Ovary (tissue), 3 donors: ENCODE measurements at regions not wholly inside any gene's neighbourhood (a gene's known extent, or its start where the extent isn't known, plus 50 kb on each side); places are given as distances from the start of the nearest gene placed in this dataset.

Experiments
- CTCF ChIP-seq, 3 donors: fragments of 450-650 bp in 2 of 3; fragments of 200-600 bp in 1 of 3; IDR thresholded peaks; one replicate each; pipeline versions ENCODE4 v1.5.1 to v1.8.0; 2016 to 2022; ENCODE audit warnings: antibody characterized with exemption in 3 of 3, mild to moderate bottlenecking in 1 of 3
- EP300 ChIP-seq: sonication (generic); formaldehyde crosslinking; IDR thresholded peaks from one replicate; pipeline ENCODE4 v1.6.1; 2017; ENCODE audit warnings: antibody characterized with exemption
- POLR2A ChIP-seq: fragments of 450-650 bp; IDR thresholded peaks from one replicate; pipeline ENCODE4 v1.6.1; 2017; ENCODE audit warnings: antibody characterized with exemption, mild to moderate bottlenecking, moderate library complexity
- donor health status: DM: no; HTN: no; CAD: no.

- TF ChIP-seq CTCF (IDR thresholded peaks at IDR 0.05): no peak
- no peak for TF ChIP-seq POLR2A
- no peak for TF ChIP-seq EP300
Measured at GRCh38 chr1:228552596-228553176, 65.5 kb downstream of the RNF187 start.
